Liver (tissue), 7 donors: ENCODE measurements at regions not wholly inside any gene's neighbourhood (a gene's known extent, or its start where the extent isn't known, plus 50 kb on each side); places are given as distances from the start of the nearest gene placed in this dataset.

ENCODE experiments used
- DNase-seq: peaks from one replicate; pipeline ENCODE4 v3.0.0-alpha.2; 2017; ENCODE audit warnings: low spot score
- H3K27ac ChIP-seq, 2 donors: one replicate each; pipeline ENCODE4 v1.7.0; 2013; ENCODE audit warnings: inconsistent platforms in 2 of 2, low read length in 2 of 2, control low read depth in 1 of 2, low read depth in 1 of 2, mild to moderate bottlenecking in 1 of 2
- H3K27me3 ChIP-seq, 4 donors: one replicate each; pipeline versions ENCODE4 v1.6.1 to v1.7.0; 2013; ENCODE audit warnings: low read length in 3 of 4, inconsistent platforms in 1 of 4, mild to moderate bottlenecking in 1 of 4, moderate library complexity in 1 of 4; ENCODE audit not compliant: control insufficient read depth in 4 of 4, insufficient read depth in 4 of 4
- H3K36me3 ChIP-seq, 4 donors: one replicate each; pipeline versions ENCODE4 v1.6.1 to v1.7.0; 2013; ENCODE audit warnings: low read length in 3 of 4, mild to moderate bottlenecking in 3 of 4, low read depth in 1 of 4, moderate library complexity in 1 of 4; ENCODE audit not compliant: control insufficient read depth in 4 of 4, insufficient read depth in 3 of 4
- H3K4me1 ChIP-seq, 4 donors: one replicate each; pipeline versions ENCODE4 v1.6.1 to v1.7.0; 2013; ENCODE audit warnings: low read length in 3 of 4, mild to moderate bottlenecking in 3 of 4, moderate library complexity in 1 of 4; ENCODE audit not compliant: control insufficient read depth in 4 of 4, insufficient read depth in 4 of 4
- H3K4me3 ChIP-seq, 3 donors: one replicate each; pipeline versions ENCODE4 v1.6.1 to v1.7.0; 2013; ENCODE audit warnings: low read length in 3 of 3, control low read depth in 1 of 3, low read depth in 1 of 3, mild to moderate bottlenecking in 1 of 3
- H3K9ac ChIP-seq, 2 donors: one replicate each; pipeline ENCODE4 v1.7.0; 2013; ENCODE audit warnings: low read length in 2 of 2, mild to moderate bottlenecking in 2 of 2, moderate library complexity in 2 of 2, control low read depth in 1 of 2, low read depth in 1 of 2
- H3K9me3 ChIP-seq, 4 donors: one replicate each; pipeline versions ENCODE4 v1.6.1 to v1.7.0; 2013; ENCODE audit warnings: low read length in 3 of 4; ENCODE audit not compliant: control insufficient read depth in 4 of 4
- EGR1 ChIP-seq, 2 donors: IDR thresholded peaks; 2 replicates each; pipeline ENCODE4 v1.6.1; 2016 to 2018; ENCODE audit warnings: antibody characterized with exemption in 2 of 2, low read depth in 2 of 2
- FOXA2 ChIP-seq: IDR thresholded peaks from 2 replicates; pipeline ENCODE4 v1.6.1; 2016; ENCODE audit warnings: antibody characterized with exemption
- GABPA ChIP-seq, 2 donors: IDR thresholded peaks in 1 of 2; conservative IDR thresholded peaks in 1 of 2; 2 replicates each; pipeline ENCODE4 v1.6.1; 2016; ENCODE audit warnings: antibody characterized with exemption in 2 of 2, mild to moderate bottlenecking in 1 of 2, moderate library complexity in 1 of 2
- HNF4A ChIP-seq, 2 donors: conservative IDR thresholded peaks; 2 replicates each; pipeline ENCODE4 v1.6.1; 2016; ENCODE audit warnings: antibody characterized with exemption in 2 of 2, mild to moderate bottlenecking in 2 of 2
- JUND ChIP-seq, 2 donors: IDR thresholded peaks; 2 replicates each; pipeline ENCODE4 v1.6.1; 2016; ENCODE audit warnings: antibody characterized with exemption in 2 of 2
- MAX ChIP-seq: IDR thresholded peaks from 2 replicates; pipeline ENCODE4 v1.6.1; 2016; ENCODE audit warnings: antibody characterized with exemption
- NR2F2 ChIP-seq: IDR thresholded peaks from 2 replicates; pipeline ENCODE4 v1.6.1; 2016; ENCODE audit warnings: antibody characterized with exemption
- SP1 ChIP-seq: IDR thresholded peaks from 2 replicates; pipeline ENCODE4 v1.6.1; 2018; ENCODE audit warnings: antibody characterized with exemption, mild to moderate bottlenecking
- TAF1 ChIP-seq: conservative IDR thresholded peaks from 2 replicates; pipeline ENCODE4 v1.6.1; 2016; ENCODE audit warnings: antibody characterized with exemption, mild to moderate bottlenecking
- YY1 ChIP-seq: IDR thresholded peaks from 2 replicates; pipeline ENCODE4 v1.6.1; 2016; ENCODE audit warnings: antibody characterized with exemption, mild to moderate bottlenecking
- ZBTB33 ChIP-seq: IDR thresholded peaks from 2 replicates; pipeline ENCODE4 v1.6.1; 2016; ENCODE audit warnings: antibody characterized with exemption
- WGBS: extraction: QIAGEN DNeasy Blood & Tissue Kit; methylation state at CpG from one replicate; pipeline ENCODE4 v1.1.7; 2013; 5-methylcytosine and 5-hydroxymethylcytosine counted together
- TF ChIP-seq, protein P1 (sequence below): IDR thresholded peaks from 2 replicates; pipeline ENCODE4 v1.6.1; 2016; ENCODE audit warnings: antibody characterized with exemption, mild to moderate bottlenecking
- donor health status: healthy.
- donor health status: healthy.
- donor health status: healthy.
- donor health status: healthy.

DNA sequence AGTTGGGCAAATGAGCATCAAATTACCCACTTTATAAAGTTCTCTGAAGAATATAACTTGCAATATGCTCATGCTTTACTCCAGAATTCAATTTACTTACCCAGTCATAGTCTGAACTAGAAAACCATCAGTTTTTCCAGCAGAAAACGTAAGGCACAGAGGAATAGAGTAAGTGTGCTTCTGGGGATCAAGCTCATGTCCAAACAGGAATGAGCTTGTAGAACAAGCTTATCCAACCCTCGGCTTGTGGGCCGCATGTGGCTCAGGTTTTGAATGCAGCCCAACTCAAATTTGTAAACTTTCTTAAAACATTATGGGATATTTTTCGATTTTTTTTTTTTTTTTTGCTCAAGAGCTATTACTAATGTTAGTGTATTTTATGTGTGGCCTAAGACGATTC is 308.5 kb upstream of the KLF12 start:
- DNase-seq = no peak
- TF ChIP-seq JUND (IDR thresholded peaks at IDR 0.05) (no peak), SP1 (no peak), ZBTB33 (no peak), FOXA2 (no peak), GABPA (IDR thresholded peaks at IDR 0.05 in 1 of 2, conservative IDR thresholded peaks at IDR 0.05 in 1 of 2) (no peak), YY1 (no peak), MAX (no peak), EGR1 (IDR thresholded peaks at IDR 0.05; ENCODE audit: low read depth in 2 of 2) (no peak)
- TF ChIP-seq, protein P1, sequence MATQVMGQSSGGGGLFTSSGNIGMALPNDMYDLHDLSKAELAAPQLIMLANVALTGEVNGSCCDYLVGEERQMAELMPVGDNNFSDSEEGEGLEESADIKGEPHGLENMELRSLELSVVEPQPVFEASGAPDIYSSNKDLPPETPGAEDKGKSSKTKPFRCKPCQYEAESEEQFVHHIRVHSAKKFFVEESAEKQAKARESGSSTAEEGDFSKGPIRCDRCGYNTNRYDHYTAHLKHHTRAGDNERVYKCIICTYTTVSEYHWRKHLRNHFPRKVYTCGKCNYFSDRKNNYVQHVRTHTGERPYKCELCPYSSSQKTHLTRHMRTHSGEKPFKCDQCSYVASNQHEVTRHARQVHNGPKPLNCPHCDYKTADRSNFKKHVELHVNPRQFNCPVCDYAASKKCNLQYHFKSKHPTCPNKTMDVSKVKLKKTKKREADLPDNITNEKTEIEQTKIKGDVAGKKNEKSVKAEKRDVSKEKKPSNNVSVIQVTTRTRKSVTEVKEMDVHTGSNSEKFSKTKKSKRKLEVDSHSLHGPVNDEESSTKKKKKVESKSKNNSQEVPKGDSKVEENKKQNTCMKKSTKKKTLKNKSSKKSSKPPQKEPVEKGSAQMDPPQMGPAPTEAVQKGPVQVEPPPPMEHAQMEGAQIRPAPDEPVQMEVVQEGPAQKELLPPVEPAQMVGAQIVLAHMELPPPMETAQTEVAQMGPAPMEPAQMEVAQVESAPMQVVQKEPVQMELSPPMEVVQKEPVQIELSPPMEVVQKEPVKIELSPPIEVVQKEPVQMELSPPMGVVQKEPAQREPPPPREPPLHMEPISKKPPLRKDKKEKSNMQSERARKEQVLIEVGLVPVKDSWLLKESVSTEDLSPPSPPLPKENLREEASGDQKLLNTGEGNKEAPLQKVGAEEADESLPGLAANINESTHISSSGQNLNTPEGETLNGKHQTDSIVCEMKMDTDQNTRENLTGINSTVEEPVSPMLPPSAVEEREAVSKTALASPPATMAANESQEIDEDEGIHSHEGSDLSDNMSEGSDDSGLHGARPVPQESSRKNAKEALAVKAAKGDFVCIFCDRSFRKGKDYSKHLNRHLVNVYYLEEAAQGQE = no peak
- H3K9ac ChIP-seq = no peak overlapping the region
- WGBS = 57% methylated on average over 5 of the region's 5 CpGs
- H3K9me3 ChIP-seq = no peaks in the 10 kb centered on the region
- no peak overlapping the region for H3K27ac ChIP-seq
- H3K27me3 ChIP-seq = no peaks in the 10 kb centered on the region
- H3K36me3 ChIP-seq = no peaks in the 10 kb centered on the region
- H3K4me1 ChIP-seq = no peaks in the 10 kb centered on the region
- H3K4me3 ChIP-seq = no peak overlapping the region

DNA sequence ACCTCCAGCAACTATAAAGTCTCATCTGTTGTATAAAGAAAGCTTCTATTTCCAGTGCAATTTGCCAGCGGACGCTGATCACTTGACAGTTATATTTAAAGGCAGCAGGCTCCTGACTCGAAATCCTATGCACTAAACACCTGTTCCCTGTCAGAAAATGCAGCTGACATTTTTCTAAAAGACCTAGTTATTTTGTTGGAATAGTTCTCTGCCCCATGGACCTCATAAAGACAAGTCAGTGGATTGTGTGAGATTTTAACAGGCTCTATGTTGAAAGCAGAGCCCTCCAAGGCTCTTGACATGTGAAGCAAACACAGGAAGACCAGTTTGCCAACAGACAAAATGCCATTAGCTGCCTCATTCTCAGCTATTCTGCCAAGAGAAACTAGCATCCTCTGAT is 304.7 kb upstream of the KLF12 start:
- no peak overlapping the region for H3K4me3 ChIP-seq
- 71% methylated on average over 3 of the region's 3 CpGs for WGBS
- no peak overlapping the region for H3K9ac ChIP-seq
- TF ChIP-seq EGR1 (IDR thresholded peaks at IDR 0.05; ENCODE audit: low read depth in 2 of 2) (no peak), MAX (no peak), HNF4A (conservative IDR thresholded peaks at IDR 0.05) (no peak), NR2F2 (no peak), ZBTB33 (no peak), TAF1 (no peak)
- TF ChIP-seq, protein P1 = no peak
- H3K36me3 ChIP-seq = no peaks in the 10 kb centered on the region
- H3K4me1 ChIP-seq = no peaks in the 10 kb centered on the region
- H3K9me3 ChIP-seq = no peaks in the 10 kb centered on the region
- no peaks in the 10 kb centered on the region for H3K27me3 ChIP-seq
- no peak overlapping the region for H3K27ac ChIP-seq
- no peak for DNase-seq
